Ishikawa (cell line): ENCODE measurements at regions not wholly inside any gene's neighbourhood (a gene's known extent, or its start where the extent isn't known, plus 50 kb on each side); places are given as distances from the start of the nearest gene placed in this dataset.

Experiments used
- CEBPB ChIP-seq: IDR thresholded peaks from 2 replicates; pipeline ENCODE4 v1.6.1; 2012
- CREB1 ChIP-seq: IDR thresholded peaks from 2 replicates; pipeline ENCODE4 v1.6.1; 2012; ENCODE audit warnings: low read depth
- EGR1 ChIP-seq: IDR thresholded peaks from 2 replicates; pipeline ENCODE4 v1.6.1; 2012
- EP300 ChIP-seq: IDR thresholded peaks from 2 replicates; pipeline ENCODE4 v1.6.1; 2012; ENCODE audit warnings: borderline replicate concordance
- FOXM1 ChIP-seq: IDR thresholded peaks from 2 replicates; pipeline ENCODE4 v1.6.1; 2012; ENCODE audit warnings: low read depth, borderline replicate concordance
- NFIC ChIP-seq: IDR thresholded peaks from 2 replicates; pipeline ENCODE4 v1.6.1; 2012
- RAD21 ChIP-seq: IDR thresholded peaks from 2 replicates; pipeline ENCODE4 v1.6.1; 2012; ENCODE audit warnings: low read depth
- TAF1 ChIP-seq: IDR thresholded peaks from 2 replicates; pipeline ENCODE4 v1.6.1; 2012; ENCODE audit warnings: low read depth, mild to moderate bottlenecking
- TCF12 ChIP-seq: IDR thresholded peaks from 2 replicates; pipeline ENCODE4 v1.6.1; 2012; ENCODE audit warnings: low read depth
- TEAD4 ChIP-seq: IDR thresholded peaks from 2 replicates; pipeline ENCODE4 v1.6.1; 2012
- YY1 ChIP-seq: IDR thresholded peaks from 2 replicates; pipeline ENCODE4 v1.6.1; 2012; ENCODE audit warnings: low read depth
- ZBTB7A ChIP-seq: IDR thresholded peaks from 2 replicates; pipeline ENCODE4 v1.6.1; 2012; ENCODE audit warnings: low read depth
- TF ChIP-seq, protein P1 (sequence below): IDR thresholded peaks from 2 replicates; pipeline ENCODE4 v1.6.1; 2012
- TF ChIP-seq, protein P2 (sequence below): IDR thresholded peaks from 2 replicates; pipeline ENCODE4 v1.6.1; 2012; ENCODE audit warnings: low read depth, mild to moderate bottlenecking
- TF ChIP-seq, protein P3 (sequence below): IDR thresholded peaks from 2 replicates; pipeline ENCODE4 v1.6.1; 2012

DNA sequence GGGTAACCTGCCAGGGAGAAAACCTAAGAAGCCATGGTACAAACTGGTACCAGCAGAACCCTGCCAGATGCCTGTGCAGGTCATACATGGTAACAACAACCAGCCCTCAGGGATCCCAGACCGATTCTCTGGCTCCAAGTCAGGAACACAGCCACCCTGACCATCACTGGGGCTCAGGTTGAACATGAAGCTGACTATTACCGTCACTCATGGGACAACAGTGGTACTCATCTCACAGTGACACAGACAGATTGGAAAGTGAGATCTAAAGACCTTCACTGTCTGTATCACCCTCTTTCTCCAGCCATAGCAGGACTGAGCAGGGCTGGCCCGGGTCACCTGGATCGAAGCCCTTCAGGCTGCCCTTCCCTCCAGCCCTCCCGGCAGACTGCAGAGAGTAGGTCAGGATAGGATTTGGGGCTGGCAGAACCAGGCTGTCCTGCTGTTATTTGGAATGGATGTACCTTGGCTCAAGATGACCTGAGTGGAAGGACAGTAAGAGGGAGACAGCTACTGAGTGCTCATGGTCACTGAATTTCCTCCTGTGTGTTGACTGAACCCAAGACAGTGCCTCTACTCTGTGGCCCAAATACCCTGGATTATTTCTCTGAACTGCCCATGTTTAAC lies 94.7 kb downstream of the GGTLC2 start:
- TF ChIP-seq TEAD4 (no peak), FOXM1 (no peak), CEBPB (no peak), CREB1 (no peak), RAD21 (no peak), EP300 (no peak), YY1 (no peak), EGR1 (no peak), NFIC (no peak), TAF1 (no peak), ZBTB7A (no peak), TCF12 (no peak)
- TF ChIP-seq, protein P1, sequence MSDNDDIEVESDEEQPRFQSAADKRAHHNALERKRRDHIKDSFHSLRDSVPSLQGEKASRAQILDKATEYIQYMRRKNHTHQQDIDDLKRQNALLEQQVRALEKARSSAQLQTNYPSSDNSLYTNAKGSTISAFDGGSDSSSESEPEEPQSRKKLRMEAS: no peak
- TF ChIP-seq, protein P2, sequence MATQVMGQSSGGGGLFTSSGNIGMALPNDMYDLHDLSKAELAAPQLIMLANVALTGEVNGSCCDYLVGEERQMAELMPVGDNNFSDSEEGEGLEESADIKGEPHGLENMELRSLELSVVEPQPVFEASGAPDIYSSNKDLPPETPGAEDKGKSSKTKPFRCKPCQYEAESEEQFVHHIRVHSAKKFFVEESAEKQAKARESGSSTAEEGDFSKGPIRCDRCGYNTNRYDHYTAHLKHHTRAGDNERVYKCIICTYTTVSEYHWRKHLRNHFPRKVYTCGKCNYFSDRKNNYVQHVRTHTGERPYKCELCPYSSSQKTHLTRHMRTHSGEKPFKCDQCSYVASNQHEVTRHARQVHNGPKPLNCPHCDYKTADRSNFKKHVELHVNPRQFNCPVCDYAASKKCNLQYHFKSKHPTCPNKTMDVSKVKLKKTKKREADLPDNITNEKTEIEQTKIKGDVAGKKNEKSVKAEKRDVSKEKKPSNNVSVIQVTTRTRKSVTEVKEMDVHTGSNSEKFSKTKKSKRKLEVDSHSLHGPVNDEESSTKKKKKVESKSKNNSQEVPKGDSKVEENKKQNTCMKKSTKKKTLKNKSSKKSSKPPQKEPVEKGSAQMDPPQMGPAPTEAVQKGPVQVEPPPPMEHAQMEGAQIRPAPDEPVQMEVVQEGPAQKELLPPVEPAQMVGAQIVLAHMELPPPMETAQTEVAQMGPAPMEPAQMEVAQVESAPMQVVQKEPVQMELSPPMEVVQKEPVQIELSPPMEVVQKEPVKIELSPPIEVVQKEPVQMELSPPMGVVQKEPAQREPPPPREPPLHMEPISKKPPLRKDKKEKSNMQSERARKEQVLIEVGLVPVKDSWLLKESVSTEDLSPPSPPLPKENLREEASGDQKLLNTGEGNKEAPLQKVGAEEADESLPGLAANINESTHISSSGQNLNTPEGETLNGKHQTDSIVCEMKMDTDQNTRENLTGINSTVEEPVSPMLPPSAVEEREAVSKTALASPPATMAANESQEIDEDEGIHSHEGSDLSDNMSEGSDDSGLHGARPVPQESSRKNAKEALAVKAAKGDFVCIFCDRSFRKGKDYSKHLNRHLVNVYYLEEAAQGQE: no peak
- TF ChIP-seq, protein P3, sequence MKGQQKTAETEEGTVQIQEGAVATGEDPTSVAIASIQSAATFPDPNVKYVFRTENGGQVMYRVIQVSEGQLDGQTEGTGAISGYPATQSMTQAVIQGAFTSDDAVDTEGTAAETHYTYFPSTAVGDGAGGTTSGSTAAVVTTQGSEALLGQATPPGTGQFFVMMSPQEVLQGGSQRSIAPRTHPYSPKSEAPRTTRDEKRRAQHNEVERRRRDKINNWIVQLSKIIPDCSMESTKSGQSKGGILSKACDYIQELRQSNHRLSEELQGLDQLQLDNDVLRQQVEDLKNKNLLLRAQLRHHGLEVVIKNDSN: no peak

DNA sequence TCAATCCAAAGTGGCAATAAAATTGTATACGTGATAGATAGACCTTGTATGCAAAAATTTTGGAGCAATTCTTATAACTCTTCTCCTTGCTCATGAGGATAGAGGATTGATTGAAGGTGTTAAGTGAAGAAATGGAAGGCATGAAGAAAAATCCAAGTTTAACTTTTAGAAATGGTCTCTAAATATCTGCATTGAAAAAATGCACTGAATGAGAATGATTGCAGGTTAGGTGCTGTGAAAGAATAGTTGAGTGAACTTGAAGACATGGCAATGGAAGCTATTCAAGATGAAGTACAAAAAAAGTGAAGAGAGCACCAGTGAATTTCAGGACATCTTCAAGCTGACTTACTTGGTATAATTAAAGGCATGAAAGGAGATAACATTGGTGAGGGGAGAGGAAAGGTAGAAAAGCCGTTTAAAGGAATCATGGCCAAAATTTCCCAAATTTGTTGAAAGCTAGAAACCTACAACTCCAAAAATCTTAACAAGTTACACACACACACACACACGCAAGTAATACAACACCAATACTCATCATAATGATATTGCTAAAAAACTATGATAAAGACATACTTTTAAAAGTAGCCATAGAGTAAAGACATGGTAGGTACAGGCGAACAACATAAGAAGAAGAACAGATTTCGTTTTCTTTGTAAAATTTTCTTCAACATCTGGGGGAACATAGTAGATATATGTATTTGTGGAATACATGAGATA lies 96.3 kb downstream of the GGTLC2 start:
- TF ChIP-seq YY1 (no peak), FOXM1 (no peak), RAD21 (no peak)

DNA sequence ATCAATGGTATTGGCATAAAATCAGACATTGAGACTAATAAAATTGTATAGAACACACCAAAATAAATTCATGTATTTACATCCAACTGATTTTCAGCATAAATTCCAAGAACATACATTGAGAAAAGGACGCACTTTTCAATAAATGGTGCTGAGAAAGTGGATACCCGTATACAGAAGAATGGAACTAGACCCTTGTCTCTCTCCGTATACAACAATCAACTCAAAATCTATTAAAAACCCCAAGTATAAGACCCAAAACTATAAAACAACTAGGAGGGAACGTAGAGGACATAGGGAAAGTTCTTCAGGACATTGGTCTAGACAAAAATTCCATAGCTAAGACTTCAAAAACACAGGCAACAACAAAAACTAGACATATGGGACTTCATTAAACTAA lies 97.4 kb downstream of the GGTLC2 start:
- TF ChIP-seq TEAD4 (no peak), RAD21 (no peak), ZBTB7A (no peak), CREB1 (no peak), EGR1 (no peak), TAF1 (no peak)
- TF ChIP-seq, protein P3: no peak

DNA sequence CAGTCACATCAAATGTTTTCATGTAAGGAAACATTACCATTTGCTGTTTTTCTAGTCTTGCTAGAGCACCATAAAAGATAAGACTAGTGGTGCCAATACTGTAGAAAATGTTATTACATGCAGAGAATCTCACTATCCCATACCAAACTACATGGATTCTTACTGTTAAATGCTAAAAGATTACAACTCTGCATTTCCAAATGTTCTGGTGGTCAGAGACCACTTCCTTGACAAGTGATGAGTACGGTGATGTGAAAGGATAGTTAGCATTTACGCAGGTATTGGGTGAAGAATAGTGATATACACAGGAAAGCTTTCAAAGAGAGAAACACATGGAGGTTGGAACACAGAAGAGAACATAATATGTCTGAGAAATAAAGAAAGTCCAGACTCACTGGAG lies 98.2 kb downstream of the GGTLC2 start:
- TF ChIP-seq TCF12 (no peak), RAD21 (no peak), EP300 (no peak), TAF1 (no peak), CREB1 (no peak), YY1 (no peak), TEAD4 (no peak), FOXM1 (no peak), EGR1 (no peak), ZBTB7A (no peak), CEBPB (no peak), NFIC (no peak)
- TF ChIP-seq, protein P3: no peak
- TF ChIP-seq, protein P2: no peak
- TF ChIP-seq, protein P1: no peak

DNA sequence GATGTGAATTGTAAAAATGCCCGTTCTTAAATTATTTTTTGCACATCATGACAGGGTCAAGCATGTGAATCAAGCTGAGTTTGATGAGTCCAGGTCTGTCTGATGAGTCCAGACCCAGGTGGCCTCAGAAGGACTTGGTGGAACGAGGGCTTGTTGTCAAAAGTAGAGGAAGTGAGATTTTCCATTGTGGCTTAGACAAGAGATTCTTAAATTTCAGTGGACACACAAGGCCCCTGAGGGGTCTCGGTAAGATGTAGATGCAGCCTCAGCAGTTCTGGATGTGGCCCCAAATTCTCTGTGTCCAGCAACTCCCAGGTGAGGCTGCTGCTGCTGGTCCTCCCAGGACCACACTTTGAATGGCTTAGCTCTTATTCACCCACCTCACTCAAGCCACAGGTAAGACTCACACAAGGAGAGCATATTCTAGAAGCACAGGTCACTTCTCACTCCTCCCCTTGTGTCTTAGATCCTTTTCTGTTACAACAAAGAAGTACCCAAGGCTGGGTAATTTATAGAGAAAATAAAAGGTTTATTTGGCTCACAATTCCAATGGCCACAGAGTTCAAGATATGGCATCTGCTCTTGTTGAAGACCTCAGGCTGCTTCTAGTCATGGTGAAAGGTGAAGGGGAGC lies 98.8 kb downstream of the GGTLC2 start:
- TF ChIP-seq CEBPB (no peak), FOXM1 (no peak), CREB1 (no peak), EP300 (no peak), EGR1 (no peak), NFIC (no peak), ZBTB7A (no peak), TEAD4 (no peak)
- TF ChIP-seq, protein P3: no peak
- TF ChIP-seq, protein P2: no peak
- TF ChIP-seq, protein P1: no peak
